ENCODE measurements at regions not wholly inside any gene's neighbourhood (a gene's known extent, or its start where the extent isn't known, plus 50 kb on each side); places are given as distances from the start of the nearest gene placed in this dataset.

- no peak for TF ChIP-seq CTCF (IDR thresholded peaks at IDR 0.05)
- TF ChIP-seq ZSCAN18 (CRISPR knock-in tag; IDR thresholded peaks at IDR 0.05) = no peak
- no peak for TF ChIP-seq ZNF121 (CRISPR knock-in tag; IDR thresholded peaks at IDR 0.05)
- TF ChIP-seq ESRRA (CRISPR knock-in tag; IDR thresholded peaks at IDR 0.05; ENCODE audit: borderline replicate concordance) = no peak
- no peak for TF ChIP-seq ETV6 (CRISPR knock-in tag; IDR thresholded peaks at IDR 0.05)
- no peak for TF ChIP-seq HMGXB4 (CRISPR knock-in tag; IDR thresholded peaks at IDR 0.05)
- no peak for TF ChIP-seq PREB (CRISPR knock-in tag; IDR thresholded peaks at IDR 0.05; ENCODE audit: borderline replicate concordance)
- no peak for TF ChIP-seq FOXK1 (CRISPR knock-in tag; IDR thresholded peaks at IDR 0.05)
- no peak for TF ChIP-seq E2F1 (CRISPR knock-in tag; IDR thresholded peaks at IDR 0.05)
- TF ChIP-seq TP53 (CRISPR knock-in tag; IDR thresholded peaks at IDR 0.05) = no peak
- no peak for TF ChIP-seq NR3C1 (CRISPR knock-in tag; conservative IDR thresholded peaks at IDR 0.05; ENCODE audit: low read depth)
Observed at GRCh38 chr3:87173071-87173470, 54.0 kb upstream of the CHMP2B start.
